WI38 (cell line): ENCODE measurements at regions not wholly inside any gene's neighbourhood (a gene's known extent, or its start where the extent isn't known, plus 50 kb on each side); places are given as distances from the start of the nearest gene placed in this dataset.

Experiments
- H3K4me3 ChIP-seq: 2 replicates; pipeline ENCODE4 v1.5.1; 2011; ENCODE audit warnings: low read depth, mild to moderate bottlenecking, control low read depth, low read length
- CTCF ChIP-seq: IDR thresholded peaks from 2 replicates; pipeline ENCODE4 v1.5.1; 2012; ENCODE audit warnings: low read depth, mild to moderate bottlenecking, control low read depth, low read length

GRCh38 chr11:27869701-27870100, 169.4 kb upstream of the BDNF start:
- TF ChIP-seq CTCF, result no peak
- no peak overlapping the region for H3K4me3 ChIP-seq

GRCh38 chr11:27868709-27869108, 168.5 kb upstream of the BDNF start:
- no peak for TF ChIP-seq CTCF
- no peak overlapping the region for H3K4me3 ChIP-seq

- H3K4me3 ChIP-seq, result no peak overlapping the region
- TF ChIP-seq CTCF, result no peak
These were observed 168.0 kb upstream of the BDNF start for GRCh38 chr11:27868226-27868625.

GRCh38 chr11:27865105-27865504, 164.8 kb upstream of the BDNF start:
- TF ChIP-seq CTCF, result no peak

GRCh38 chr11:27864611-27865010, 164.4 kb upstream of the BDNF start:
- H3K4me3 ChIP-seq, result no peak overlapping the region

More at GRCh38 chr11:27865105-27865504, 164.8 kb upstream of the BDNF start:
- no peak overlapping the region for H3K4me3 ChIP-seq

GRCh38 chr11:27864091-27864491, 163.8 kb upstream of the BDNF start:
- no peak overlapping the region for H3K4me3 ChIP-seq
- no peak for TF ChIP-seq CTCF

More at GRCh38 chr11:27864611-27865010, 164.4 kb upstream of the BDNF start:
- no peak for TF ChIP-seq CTCF

GRCh38 chr11:27863637-27864036, 163.4 kb upstream of the BDNF start:
- TF ChIP-seq CTCF, result no peak
- no peak overlapping the region for H3K4me3 ChIP-seq
